Cerebellar cortex (tissue), 1 donor: ENCODE measurements at regions not wholly inside any gene's neighbourhood (a gene's known extent, or its start where the extent isn't known, plus 50 kb on each side); places are given as distances from the start of the nearest gene placed in this dataset.

ENCODE experiments used
- DNase-seq: peaks from one replicate; pipeline ENCODE4 v3.0.0-alpha.2; 2015; ENCODE audit warnings: low spot score

- no peak for DNase-seq
Observed at GRCh38 chr6:170232186-170233002, 58.5 kb downstream of the DLL1 start.

GRCh38 chr6:170231293-170232185 is 59.3 kb downstream of the DLL1 start:
- DNase-seq = no peak

- peak; percentile 81 for DNase-seq
Observed at GRCh38 chr6:170230520-170231292, 60.2 kb downstream of the DLL1 start.

GRCh38 chr6:170229851-170230519 is 60.9 kb downstream of the DLL1 start:
- no peak for DNase-seq

- no peak for DNase-seq
Observed at GRCh38 chr6:170229396-170229795, 61.5 kb downstream of the DLL1 start.

- DNase-seq = no peak
Observed at GRCh38 chr6:170228946-170229310, 62.0 kb downstream of the DLL1 start.

GRCh38 chr6:170227996-170228945 is 62.6 kb downstream of the DLL1 start:
- no peak for DNase-seq

GRCh38 chr6:170227521-170227983 is 63.3 kb downstream of the DLL1 start:
- no peak for DNase-seq

- DNase-seq = no peak
Observed at GRCh38 chr6:170226647-170227046, 64.2 kb downstream of the DLL1 start.

- DNase-seq = no peak
Observed at GRCh38 chr6:170225852-170226417, 64.9 kb downstream of the DLL1 start.

GRCh38 chr6:170224694-170225660 is 65.9 kb downstream of the DLL1 start:
- DNase-seq = no peak

- DNase-seq = no peak
Observed at GRCh38 chr6:170223718-170224693, 66.9 kb downstream of the DLL1 start.

- DNase-seq = no peak
Observed at GRCh38 chr6:170222498-170223471, 68.1 kb downstream of the DLL1 start.

GRCh38 chr6:170221753-170222400 is 69.0 kb downstream of the DLL1 start:
- DNase-seq = no peak

GRCh38 chr6:170221052-170221752 is 69.7 kb downstream of the DLL1 start:
- no peak for DNase-seq
